HEK293 (cell line): ENCODE measurements at regions not wholly inside any gene's neighbourhood (a gene's known extent, or its start where the extent isn't known, plus 50 kb on each side); places are given as distances from the start of the nearest gene placed in this dataset.

Experiments
- CTCF ChIA-PET: fragments of 350-600 bp; formaldehyde crosslinking; extraction: SDS; loops from one replicate; lab custom pipeline; 2021; ENCODE audit warnings: antibody characterized with exemption; lab: Yijun Ruan, JAX
- POLR2A ChIA-PET: fragments of 300-600 bp; formaldehyde crosslinking; extraction: SDS; loops from one replicate; lab custom pipeline; 2020; ENCODE audit warnings: antibody characterized with exemption, inconsistent platforms; lab: Yijun Ruan, JAX
- H3K27ac ChIP-seq: fragments of 200-500 bp; sonication (Bioruptor generic); 2 replicates; pipeline ENCODE4 v1.5.1; 2014; ENCODE audit warnings: low read depth, low read length, control low read depth, inconsistent platforms; ENCODE audit errors: extremely low read depth
- H3K36me3 ChIP-seq, 2 experiments: fragments of 200-500 bp in 1 of 2; sonication (Bioruptor generic) in 1 of 2; 1 replicate in 1 of 2; 2 replicates in 1 of 2; pipeline ENCODE4 v1.5.1; 2014 to 2017; ENCODE audit warnings: inconsistent platforms in 2 of 2, low read length in 2 of 2; ENCODE audit not compliant: control insufficient read depth in 2 of 2, insufficient read depth in 1 of 2
- H3K4me1 ChIP-seq: fragments of 200-500 bp; sonication (Bioruptor generic); 2 replicates; pipeline ENCODE4 v1.5.1; 2014; ENCODE audit warnings: mild to moderate bottlenecking, low read length, inconsistent platforms; ENCODE audit not compliant: control insufficient read depth, insufficient read depth
- H3K4me3 ChIP-seq: 2 replicates; pipeline ENCODE4 v1.5.1; 2011; ENCODE audit warnings: low read depth, mild to moderate bottlenecking, control low read depth, low read length, moderate library complexity
- H3K9me3 ChIP-seq: fragments of 200-500 bp; sonication (Bioruptor generic); 2 replicates; pipeline ENCODE4 v1.5.1; 2014; ENCODE audit warnings: low read depth, low read length, inconsistent platforms; ENCODE audit not compliant: control insufficient read depth, insufficient read depth
- SCRT2 ChIP-seq: fragments of 450-650 bp; formaldehyde crosslinking; IDR thresholded peaks from 2 replicates; pipeline ENCODE4 v1.5.1; 2016; ENCODE audit warnings: missing biosample characterization, missing genetic modification characterization
- ZFP37 ChIP-seq: fragments of 450-650 bp; formaldehyde crosslinking; IDR thresholded peaks from 2 replicates; pipeline ENCODE4 v1.5.1; 2016; ENCODE audit warnings: missing biosample characterization, missing genetic modification characterization
- ZNF10 ChIP-seq: fragments of 450-650 bp; formaldehyde crosslinking; IDR thresholded peaks from 2 replicates; pipeline ENCODE4 v1.5.1; 2017; ENCODE audit warnings: missing biosample characterization, missing genetic modification characterization
- ZNF121 ChIP-seq: fragments of 450-650 bp; formaldehyde crosslinking; IDR thresholded peaks from 2 replicates; pipeline ENCODE4 v1.5.1; 2016; ENCODE audit warnings: missing biosample characterization, missing genetic modification characterization
- ZNF202 ChIP-seq: fragments of 450-650 bp; formaldehyde crosslinking; IDR thresholded peaks from 2 replicates; pipeline ENCODE4 v1.5.1; 2016; ENCODE audit warnings: missing biosample characterization, missing genetic modification characterization, borderline replicate concordance
- ZNF221 ChIP-seq: fragments of 450-650 bp; formaldehyde crosslinking; IDR thresholded peaks from 2 replicates; pipeline ENCODE4 v1.5.1; 2017; ENCODE audit warnings: missing biosample characterization, missing genetic modification characterization, borderline replicate concordance
- ZNF433 ChIP-seq: fragments of 450-650 bp; formaldehyde crosslinking; IDR thresholded peaks from 2 replicates; pipeline ENCODE4 v1.5.1; 2016; ENCODE audit warnings: missing biosample characterization, missing genetic modification characterization, low read depth
- ZNF530 ChIP-seq: fragments of 450-650 bp; formaldehyde crosslinking; IDR thresholded peaks from 2 replicates; pipeline ENCODE4 v1.5.1; 2016; ENCODE audit warnings: low read depth, missing biosample characterization, missing genetic modification characterization
- ZNF596 ChIP-seq: fragments of 450-650 bp; IDR thresholded peaks from 2 replicates; pipeline ENCODE4 v1.5.0; 2018; ENCODE audit warnings: missing biosample characterization, mild to moderate bottlenecking, missing genetic modification characterization, moderate library complexity
- ZNF830 ChIP-seq: fragments of 450-650 bp; IDR thresholded peaks from 2 replicates; pipeline ENCODE4 v1.5.0; 2018; ENCODE audit warnings: missing biosample characterization, missing genetic modification characterization, low read depth, mild to moderate bottlenecking, moderate library complexity
- TF ChIP-seq, protein P1 (sequence below): fragments of 450-650 bp; formaldehyde crosslinking; IDR thresholded peaks from 2 replicates; pipeline ENCODE4 v1.5.1; 2017; ENCODE audit warnings: missing biosample characterization, mild to moderate bottlenecking, missing genetic modification characterization, moderate library complexity
- TF ChIP-seq, protein P2 (sequence below): fragments of 450-650 bp; formaldehyde crosslinking; IDR thresholded peaks from 2 replicates; pipeline ENCODE4 v1.5.1; 2016; ENCODE audit warnings: missing biosample characterization, missing genetic modification characterization
- TF ChIP-seq, protein P3 (sequence below): fragments of 450-650 bp; formaldehyde crosslinking; IDR thresholded peaks from 2 replicates; pipeline ENCODE4 v1.5.1; 2017; ENCODE audit warnings: missing biosample characterization, missing genetic modification characterization
- TF ChIP-seq, protein P4 (sequence below): fragments of 450-650 bp; formaldehyde crosslinking; IDR thresholded peaks from 2 replicates; pipeline ENCODE4 v1.5.1; 2017; ENCODE audit warnings: missing biosample characterization, missing genetic modification characterization

DNA sequence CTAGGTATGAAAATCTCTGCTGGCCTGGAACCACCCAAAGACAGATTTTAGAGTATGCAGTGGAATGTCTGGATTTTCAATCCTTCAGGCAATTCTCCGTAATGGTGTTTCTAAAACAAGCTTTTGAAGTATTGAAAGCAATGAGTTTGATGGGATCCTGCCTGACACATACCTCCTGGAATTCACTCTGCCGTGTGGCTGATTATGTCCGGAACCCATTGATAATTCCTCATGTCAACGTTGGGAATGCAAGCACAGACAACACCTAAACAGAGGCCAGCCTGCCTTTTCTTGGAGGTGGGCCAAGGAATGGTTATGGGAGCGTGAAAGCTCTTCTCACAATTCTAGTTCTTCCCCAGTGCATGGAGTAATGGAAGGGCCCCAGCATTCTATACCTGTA lies 168.9 kb upstream of the HMCN1 start:
- no peak overlapping the region for H3K4me3 ChIP-seq
- CTCF ChIA-PET, result interaction anchor here (0.8 to 1.9 kb wide), 2 partner anchors 29 to 31 kb away, joined by 4 to 10 read pairs; no protein-coding TSS in a partner anchor
- H3K4me1 ChIP-seq, result peaks cover 10% of the 10 kb centered on the region; the same call in 1 of the 2 replicates
- H3K27ac ChIP-seq, result no peak overlapping the region
- H3K9me3 ChIP-seq, result no peaks in the 10 kb centered on the region
- H3K36me3 ChIP-seq, result no peaks in the 10 kb centered on the region
- TF ChIP-seq ZNF121 (tag by site-specific recombination) (no peak), ZNF530 (no peak)
- TF ChIP-seq, protein P1, sequence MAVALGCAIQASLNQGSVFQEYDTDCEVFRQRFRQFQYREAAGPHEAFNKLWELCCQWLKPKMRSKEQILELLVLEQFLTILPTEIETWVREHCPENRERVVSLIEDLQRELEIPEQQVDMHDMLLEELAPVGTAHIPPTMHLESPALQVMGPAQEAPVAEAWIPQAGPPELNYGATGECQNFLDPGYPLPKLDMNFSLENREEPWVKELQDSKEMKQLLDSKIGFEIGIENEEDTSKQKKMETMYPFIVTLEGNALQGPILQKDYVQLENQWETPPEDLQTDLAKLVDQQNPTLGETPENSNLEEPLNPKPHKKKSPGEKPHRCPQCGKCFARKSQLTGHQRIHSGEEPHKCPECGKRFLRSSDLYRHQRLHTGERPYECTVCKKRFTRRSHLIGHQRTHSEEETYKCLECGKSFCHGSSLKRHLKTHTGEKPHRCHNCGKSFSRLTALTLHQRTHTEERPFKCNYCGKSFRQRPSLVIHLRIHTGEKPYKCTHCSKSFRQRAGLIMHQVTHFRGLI (tag by site-specific recombination), result no peak
- TF ChIP-seq, protein P2, sequence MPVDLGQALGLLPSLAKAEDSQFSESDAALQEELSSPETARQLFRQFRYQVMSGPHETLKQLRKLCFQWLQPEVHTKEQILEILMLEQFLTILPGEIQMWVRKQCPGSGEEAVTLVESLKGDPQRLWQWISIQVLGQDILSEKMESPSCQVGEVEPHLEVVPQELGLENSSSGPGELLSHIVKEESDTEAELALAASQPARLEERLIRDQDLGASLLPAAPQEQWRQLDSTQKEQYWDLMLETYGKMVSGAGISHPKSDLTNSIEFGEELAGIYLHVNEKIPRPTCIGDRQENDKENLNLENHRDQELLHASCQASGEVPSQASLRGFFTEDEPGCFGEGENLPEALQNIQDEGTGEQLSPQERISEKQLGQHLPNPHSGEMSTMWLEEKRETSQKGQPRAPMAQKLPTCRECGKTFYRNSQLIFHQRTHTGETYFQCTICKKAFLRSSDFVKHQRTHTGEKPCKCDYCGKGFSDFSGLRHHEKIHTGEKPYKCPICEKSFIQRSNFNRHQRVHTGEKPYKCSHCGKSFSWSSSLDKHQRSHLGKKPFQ, result no peak
- TF ChIP-seq, all 188 proteins: peak for 0
- POLR2A ChIA-PET, result interaction anchor here (1.2 kb wide), 1 partner anchor 249 kb away, joined by 6 read pairs; the partner anchor contains the start of gene IVNS1ABP

DNA sequence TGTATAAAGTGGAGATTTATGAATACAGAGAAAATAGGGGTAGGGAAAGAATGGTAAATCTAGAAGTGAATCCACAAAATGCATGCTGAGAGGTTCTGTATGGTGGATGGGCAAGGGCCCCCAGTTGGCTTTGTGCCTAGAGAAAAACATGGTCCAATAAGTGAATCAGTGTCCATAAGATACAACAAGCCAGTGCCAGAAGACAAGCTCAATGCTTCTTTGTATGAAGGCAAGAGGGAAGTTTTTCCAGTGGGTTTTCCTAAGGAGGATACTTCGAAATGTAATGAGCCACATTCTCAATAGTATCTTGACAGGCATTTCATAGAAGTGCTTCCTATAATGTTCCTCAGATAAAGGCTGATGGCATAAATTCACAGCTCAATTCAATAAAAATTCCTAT lies 169.4 kb upstream of the HMCN1 start:
- Histone ChIP-seq H3K36me3 (no peaks in the 10 kb centered on the region), H3K9me3 (no peaks in the 10 kb centered on the region), H3K27ac (no peak overlapping the region), H3K4me1 (peaks cover 10% of the 10 kb centered on the region; the same call in 1 of the 2 replicates), H3K4me3 (no peak overlapping the region)
- CTCF ChIA-PET, result interaction anchor here (0.8 to 1.9 kb wide), 2 partner anchors 30 to 31 kb away, joined by 4 to 10 read pairs; no protein-coding TSS in a partner anchor
- POLR2A ChIA-PET, result interaction anchor here (1.2 kb wide), 1 partner anchor 248 kb away, joined by 6 read pairs; the partner anchor contains the start of gene IVNS1ABP
- TF ChIP-seq ZNF221, result no peak
- TF ChIP-seq, protein P3, sequence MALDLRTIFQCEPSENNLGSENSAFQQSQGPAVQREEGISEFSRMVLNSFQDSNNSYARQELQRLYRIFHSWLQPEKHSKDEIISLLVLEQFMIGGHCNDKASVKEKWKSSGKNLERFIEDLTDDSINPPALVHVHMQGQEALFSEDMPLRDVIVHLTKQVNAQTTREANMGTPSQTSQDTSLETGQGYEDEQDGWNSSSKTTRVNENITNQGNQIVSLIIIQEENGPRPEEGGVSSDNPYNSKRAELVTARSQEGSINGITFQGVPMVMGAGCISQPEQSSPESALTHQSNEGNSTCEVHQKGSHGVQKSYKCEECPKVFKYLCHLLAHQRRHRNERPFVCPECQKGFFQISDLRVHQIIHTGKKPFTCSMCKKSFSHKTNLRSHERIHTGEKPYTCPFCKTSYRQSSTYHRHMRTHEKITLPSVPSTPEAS, result no peak
- no peak for TF ChIP-seq SCRT2 (tag by site-specific recombination)
- no peak for TF ChIP-seq ZFP37 (tag by site-specific recombination)
- no peak for TF ChIP-seq ZNF202 (tag by site-specific recombination)
- TF ChIP-seq ZNF10 (tag by site-specific recombination), result no peak
- no peak for TF ChIP-seq ZNF830 (tag by site-specific recombination)
- TF ChIP-seq, protein P4, sequence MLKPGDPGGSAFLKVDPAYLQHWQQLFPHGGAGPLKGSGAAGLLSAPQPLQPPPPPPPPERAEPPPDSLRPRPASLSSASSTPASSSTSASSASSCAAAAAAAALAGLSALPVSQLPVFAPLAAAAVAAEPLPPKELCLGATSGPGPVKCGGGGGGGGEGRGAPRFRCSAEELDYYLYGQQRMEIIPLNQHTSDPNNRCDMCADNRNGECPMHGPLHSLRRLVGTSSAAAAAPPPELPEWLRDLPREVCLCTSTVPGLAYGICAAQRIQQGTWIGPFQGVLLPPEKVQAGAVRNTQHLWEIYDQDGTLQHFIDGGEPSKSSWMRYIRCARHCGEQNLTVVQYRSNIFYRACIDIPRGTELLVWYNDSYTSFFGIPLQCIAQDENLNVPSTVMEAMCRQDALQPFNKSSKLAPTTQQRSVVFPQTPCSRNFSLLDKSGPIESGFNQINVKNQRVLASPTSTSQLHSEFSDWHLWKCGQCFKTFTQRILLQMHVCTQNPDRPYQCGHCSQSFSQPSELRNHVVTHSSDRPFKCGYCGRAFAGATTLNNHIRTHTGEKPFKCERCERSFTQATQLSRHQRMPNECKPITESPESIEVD (tag by site-specific recombination), result no peak
- TF ChIP-seq ZNF596 (tag by site-specific recombination), result no peak
- TF ChIP-seq ZNF433, result no peak
